ENCODE measurements at regions not wholly inside any gene's neighbourhood (a gene's known extent, or its start where the extent isn't known, plus 50 kb on each side); places are given as distances from the start of the nearest gene placed in this dataset.

- FAIRE-seq (no peak), DNase-seq (ENCODE audit: low read depth) (no peak)
- H3K27me3 ChIP-seq (ENCODE audit: control insufficient read depth, insufficient read depth, low read length): no peaks in the 10 kb centered on the region
- H3K4me3 ChIP-seq (ENCODE audit: low read depth, low read length): no peak overlapping the region
- TF ChIP-seq, protein P1, sequence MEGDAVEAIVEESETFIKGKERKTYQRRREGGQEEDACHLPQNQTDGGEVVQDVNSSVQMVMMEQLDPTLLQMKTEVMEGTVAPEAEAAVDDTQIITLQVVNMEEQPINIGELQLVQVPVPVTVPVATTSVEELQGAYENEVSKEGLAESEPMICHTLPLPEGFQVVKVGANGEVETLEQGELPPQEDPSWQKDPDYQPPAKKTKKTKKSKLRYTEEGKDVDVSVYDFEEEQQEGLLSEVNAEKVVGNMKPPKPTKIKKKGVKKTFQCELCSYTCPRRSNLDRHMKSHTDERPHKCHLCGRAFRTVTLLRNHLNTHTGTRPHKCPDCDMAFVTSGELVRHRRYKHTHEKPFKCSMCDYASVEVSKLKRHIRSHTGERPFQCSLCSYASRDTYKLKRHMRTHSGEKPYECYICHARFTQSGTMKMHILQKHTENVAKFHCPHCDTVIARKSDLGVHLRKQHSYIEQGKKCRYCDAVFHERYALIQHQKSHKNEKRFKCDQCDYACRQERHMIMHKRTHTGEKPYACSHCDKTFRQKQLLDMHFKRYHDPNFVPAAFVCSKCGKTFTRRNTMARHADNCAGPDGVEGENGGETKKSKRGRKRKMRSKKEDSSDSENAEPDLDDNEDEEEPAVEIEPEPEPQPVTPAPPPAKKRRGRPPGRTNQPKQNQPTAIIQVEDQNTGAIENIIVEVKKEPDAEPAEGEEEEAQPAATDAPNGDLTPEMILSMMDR (IDR thresholded peaks at IDR 0.05; ENCODE audit: insufficient read depth, low read length, severe bottlenecking): no peak
- no peaks in the 10 kb centered on the region for H3K36me3 ChIP-seq (ENCODE audit: control insufficient read depth, insufficient read depth, low read length)
These were observed 370.4 kb upstream of the CITED2 start for GRCh38 chr6:139744891-139745290.

DNA sequence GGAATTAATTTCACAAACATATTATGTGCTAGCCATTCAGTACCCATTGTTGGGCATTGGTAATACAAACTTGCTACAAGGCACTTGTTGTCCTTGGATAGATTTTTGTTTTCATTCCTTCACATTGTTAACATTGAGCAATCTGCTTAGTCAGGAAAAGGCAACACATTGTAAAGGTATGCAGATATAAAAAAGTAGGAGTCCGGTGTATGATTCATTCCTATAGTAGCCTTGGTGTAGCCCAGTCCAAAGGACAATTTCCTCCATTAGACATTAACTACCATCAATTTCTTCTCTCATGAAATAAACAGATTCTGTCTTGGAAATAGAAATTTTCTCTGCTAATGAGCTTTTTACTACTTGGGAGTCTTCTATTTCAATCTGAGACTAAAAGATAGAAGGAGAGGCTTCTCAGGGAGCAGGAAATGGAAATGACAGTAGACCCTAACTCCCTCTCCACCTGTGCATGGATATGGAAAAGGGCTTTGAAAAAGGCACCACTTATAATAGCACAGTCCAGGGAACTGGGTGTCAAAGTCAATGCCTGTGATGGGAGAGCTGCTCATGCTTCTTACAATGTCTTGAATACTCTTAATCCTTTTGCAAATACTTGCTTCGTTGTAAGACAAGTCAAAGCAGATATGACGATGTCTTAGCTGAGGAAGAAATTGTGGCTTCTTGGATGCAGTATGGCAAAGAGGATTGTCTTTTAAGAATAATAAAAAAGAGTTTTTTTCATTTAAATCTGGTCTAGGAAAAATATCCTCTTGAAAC, 369.4 kb upstream of the CITED2 start:
- no peaks in the 10 kb centered on the region for H3K27me3 ChIP-seq (ENCODE audit: control insufficient read depth, insufficient read depth, low read length)
- H3K4me3 ChIP-seq (ENCODE audit: low read depth, low read length): no peak overlapping the region
- no peaks in the 10 kb centered on the region for H3K36me3 ChIP-seq (ENCODE audit: control insufficient read depth, insufficient read depth, low read length)
- DNase-seq (ENCODE audit: low read depth) (peak; percentile 96), FAIRE-seq (peak; percentile 47)
- TF ChIP-seq, protein P1 (IDR thresholded peaks at IDR 0.05; ENCODE audit: insufficient read depth, low read length, severe bottlenecking): no peak

GRCh38 chr6:139742671-139743070, 368.2 kb upstream of the CITED2 start:
- Histone ChIP-seq H3K4me3 (ENCODE audit: low read depth, low read length) (no peak overlapping the region), H3K36me3 (ENCODE audit: control insufficient read depth, insufficient read depth, low read length) (no peaks in the 10 kb centered on the region), H3K27me3 (ENCODE audit: control insufficient read depth, insufficient read depth, low read length) (no peaks in the 10 kb centered on the region)
- FAIRE-seq (no peak), DNase-seq (ENCODE audit: low read depth) (no peak)
- TF ChIP-seq, protein P1 (IDR thresholded peaks at IDR 0.05; ENCODE audit: insufficient read depth, low read length, severe bottlenecking): no peak

- no peak overlapping the region for H3K4me3 ChIP-seq (ENCODE audit: low read depth, low read length)
- TF ChIP-seq, protein P1 (IDR thresholded peaks at IDR 0.05; ENCODE audit: insufficient read depth, low read length, severe bottlenecking): no peak
- H3K27me3 ChIP-seq (ENCODE audit: control insufficient read depth, insufficient read depth, low read length): no peaks in the 10 kb centered on the region
- DNase-seq (ENCODE audit: low read depth) (no peak), FAIRE-seq (no peak)
- H3K36me3 ChIP-seq (ENCODE audit: control insufficient read depth, insufficient read depth, low read length): no peaks in the 10 kb centered on the region
These were observed 364.5 kb upstream of the CITED2 start for GRCh38 chr6:139738801-139739455.

DNA sequence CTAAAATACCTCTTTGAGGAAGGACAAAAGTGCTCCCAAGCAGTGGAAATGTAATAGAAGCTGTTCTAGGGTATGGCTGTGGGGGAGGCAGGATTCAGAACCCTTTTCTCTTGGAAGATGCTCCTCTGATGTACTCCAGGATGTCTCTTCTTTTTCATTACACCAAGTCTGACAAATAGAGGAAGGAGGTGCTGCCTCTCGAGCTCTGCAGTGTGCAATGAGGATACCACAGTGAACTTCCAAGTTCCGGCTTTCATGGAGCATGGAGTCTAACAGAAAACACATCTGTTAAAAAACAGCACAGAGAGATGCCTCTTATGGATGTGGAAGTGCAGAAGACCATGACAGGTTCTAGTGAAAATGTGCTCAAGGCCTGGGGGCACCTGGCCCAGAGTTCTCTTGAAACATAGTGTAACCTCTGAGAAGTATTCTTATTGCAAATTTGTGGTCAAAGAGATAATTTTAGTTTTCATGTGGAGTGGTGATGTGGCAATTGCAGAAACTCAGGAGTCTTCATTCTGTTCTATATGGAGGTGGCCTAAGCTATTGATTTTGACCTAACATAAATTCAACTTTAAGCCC, 362.0 kb upstream of the CITED2 start:
- FAIRE-seq (no peak), DNase-seq (ENCODE audit: low read depth) (no peak)
- TF ChIP-seq, protein P1 (IDR thresholded peaks at IDR 0.05; ENCODE audit: insufficient read depth, low read length, severe bottlenecking): no peak
- no peak overlapping the region for H3K4me3 ChIP-seq (ENCODE audit: low read depth, low read length)
- no peaks in the 10 kb centered on the region for H3K36me3 ChIP-seq (ENCODE audit: control insufficient read depth, insufficient read depth, low read length)
- H3K27me3 ChIP-seq (ENCODE audit: control insufficient read depth, insufficient read depth, low read length): no peaks in the 10 kb centered on the region

Data from bronchial epithelial cell (primary cell).